ENCODE measurements at regions not wholly inside any gene's neighbourhood (a gene's known extent, or its start where the extent isn't known, plus 50 kb on each side); places are given as distances from the start of the nearest gene placed in this dataset.

GRCh38 chr11:28504555-28505110 is 396.4 kb downstream of the METTL15 start:
- DNase-seq, result no peak

- no peak for DNase-seq
Observed at GRCh38 chr11:28495333-28495732, 387.1 kb downstream of the METTL15 start.

GRCh38 chr11:28491431-28491830 is 383.2 kb downstream of the METTL15 start:
- no peak for DNase-seq

DNA sequence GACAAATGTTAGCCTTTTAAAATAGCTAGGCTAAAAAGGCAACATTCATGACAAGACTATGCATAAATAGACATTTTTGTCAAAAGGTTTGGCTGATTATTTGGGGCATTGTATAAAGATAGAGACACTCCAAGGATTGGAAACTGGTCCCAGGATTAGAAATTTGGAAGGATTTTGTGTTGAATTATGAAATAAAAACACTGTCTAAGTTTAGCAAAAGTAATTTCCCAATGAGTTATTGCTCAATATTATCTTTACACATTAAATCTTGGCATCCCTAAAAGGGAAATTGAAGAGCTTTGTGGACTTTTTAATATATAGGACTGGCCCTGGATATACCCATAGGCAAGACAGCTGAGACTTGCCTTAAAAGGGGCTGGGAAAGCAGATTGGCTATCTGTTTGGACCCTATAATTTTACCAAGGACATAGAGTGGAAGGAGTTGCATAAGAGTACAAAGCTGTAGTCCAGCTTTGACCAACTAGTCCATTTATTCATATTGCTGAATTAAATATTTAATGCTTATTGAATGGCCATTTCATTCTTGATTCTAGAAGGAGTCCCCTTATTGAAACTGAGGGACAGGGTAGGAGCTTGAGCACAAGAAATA is 382.7 kb downstream of the METTL15 start:
- DNase-seq, result no peak

DNA sequence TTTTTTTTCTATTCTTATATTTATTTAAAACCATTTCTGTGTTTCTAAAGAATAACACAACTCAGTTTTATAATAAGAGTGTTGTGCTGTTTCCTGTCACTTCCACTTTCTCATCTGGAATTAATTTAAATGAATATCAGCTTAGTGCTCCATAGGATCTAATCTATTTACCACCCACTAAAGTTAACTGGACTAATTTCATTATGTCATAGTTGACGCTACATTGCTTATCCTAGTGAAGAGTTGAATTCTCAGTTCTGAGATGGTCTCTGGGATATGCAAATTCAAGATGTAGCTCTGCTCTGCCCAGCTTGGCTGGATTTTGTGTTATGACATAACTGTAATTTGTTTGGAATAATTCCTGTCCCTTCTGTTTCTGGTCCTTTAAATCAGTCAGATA is 380.1 kb downstream of the METTL15 start:
- DNase-seq, result no peak

DNA sequence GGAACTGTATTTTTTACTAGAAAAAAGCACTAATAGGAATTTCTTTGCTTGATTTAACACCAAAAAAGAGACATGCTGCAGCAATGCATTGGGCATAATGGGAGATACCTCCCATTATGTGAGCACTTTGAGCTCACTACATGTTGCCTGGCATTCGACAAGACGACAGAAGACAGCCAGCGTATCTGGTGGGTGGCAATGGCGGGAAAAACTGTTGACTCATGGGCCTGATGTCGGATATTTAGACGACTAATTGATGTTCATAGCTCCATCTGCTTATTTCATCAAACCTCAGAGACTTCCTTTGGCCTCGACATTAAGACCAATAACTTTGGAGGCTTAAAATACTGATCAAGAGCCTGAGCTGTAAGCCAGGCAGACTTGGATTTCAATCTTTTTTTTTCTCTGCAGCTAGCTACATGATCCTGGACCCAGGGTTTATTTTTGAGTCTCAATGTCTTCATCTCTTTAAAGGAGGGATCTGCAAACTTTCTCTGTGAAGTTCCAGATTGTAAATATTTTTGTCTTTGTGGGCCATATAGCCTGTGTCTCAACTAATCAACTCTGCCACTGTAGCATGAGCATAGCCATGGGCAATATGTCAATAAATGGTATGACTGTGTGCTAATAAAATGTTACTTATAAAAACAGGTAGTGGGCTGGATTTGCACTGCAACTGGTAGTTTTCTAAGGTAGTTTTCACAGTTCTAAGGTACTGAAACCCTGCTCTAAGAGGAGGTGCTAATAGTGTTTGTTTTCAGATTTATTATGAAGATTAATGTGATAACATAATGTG is 375.1 kb downstream of the METTL15 start:
- DNase-seq, result no peak

- no peak for DNase-seq
Observed at GRCh38 chr11:28482666-28483065, 374.5 kb downstream of the METTL15 start.

- no peak for DNase-seq
Observed at GRCh38 chr11:28481616-28482480, 373.7 kb downstream of the METTL15 start.

DNA sequence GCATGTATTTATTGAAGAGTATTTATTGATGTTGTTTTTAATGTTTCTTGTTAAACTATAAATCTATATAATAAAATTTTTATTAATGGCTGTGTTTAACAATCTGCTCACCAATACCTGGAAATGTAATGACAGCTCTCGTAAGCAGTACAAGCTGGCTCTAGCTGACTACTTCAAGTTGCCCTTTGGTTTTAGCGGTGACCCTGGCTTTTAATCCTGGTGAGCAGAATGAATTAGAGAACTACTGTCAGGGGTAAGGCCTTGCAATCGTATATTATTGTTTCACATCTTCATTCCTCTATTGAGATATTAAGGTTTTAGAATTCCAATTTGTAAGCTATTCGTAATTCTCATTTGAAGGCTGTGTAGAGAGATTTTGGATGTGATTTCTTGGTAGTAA is 372.2 kb downstream of the METTL15 start:
- no peak for DNase-seq

DNA sequence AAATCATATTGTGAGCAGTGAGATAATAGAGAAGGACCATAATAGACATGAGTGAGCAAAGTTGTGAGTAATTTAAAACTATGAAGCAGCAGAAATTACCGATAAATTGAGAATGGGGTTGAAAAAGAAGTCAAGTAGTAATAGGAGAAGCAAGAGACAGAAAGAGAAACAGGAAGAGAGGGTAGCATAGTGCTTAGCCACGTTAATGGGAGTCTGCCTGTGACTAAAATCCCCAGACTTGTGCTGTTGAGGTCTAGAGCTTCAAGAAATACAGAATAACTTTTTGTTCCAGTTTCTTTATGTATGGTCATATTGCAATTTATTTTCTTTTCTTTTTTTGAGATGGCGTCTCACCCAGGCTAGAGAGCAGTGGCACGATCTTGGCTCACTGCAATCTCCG is 368.7 kb downstream of the METTL15 start:
- no peak for DNase-seq

DNA sequence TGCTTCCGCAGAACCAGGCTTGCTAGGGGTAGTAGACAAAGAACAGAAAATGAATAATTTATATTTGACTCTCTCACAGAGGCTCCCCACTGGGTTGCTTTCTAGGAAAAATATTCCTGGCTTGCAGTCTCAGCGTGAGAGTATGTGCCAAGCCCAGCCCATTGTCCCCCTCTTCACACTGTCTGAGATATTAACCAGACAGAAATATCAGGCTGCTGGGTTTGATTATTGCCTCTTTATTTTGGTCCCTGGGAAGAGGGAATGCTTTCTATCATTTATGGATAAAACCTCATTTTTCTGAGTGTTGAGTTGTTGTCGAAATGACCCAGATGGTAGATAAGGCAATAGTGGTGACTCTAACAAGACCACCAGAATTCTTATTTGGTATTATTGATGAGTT is 367.9 kb downstream of the METTL15 start:
- no peak for DNase-seq

GRCh38 chr11:28472904-28473303 is 364.7 kb downstream of the METTL15 start:
- no peak for DNase-seq

DNA sequence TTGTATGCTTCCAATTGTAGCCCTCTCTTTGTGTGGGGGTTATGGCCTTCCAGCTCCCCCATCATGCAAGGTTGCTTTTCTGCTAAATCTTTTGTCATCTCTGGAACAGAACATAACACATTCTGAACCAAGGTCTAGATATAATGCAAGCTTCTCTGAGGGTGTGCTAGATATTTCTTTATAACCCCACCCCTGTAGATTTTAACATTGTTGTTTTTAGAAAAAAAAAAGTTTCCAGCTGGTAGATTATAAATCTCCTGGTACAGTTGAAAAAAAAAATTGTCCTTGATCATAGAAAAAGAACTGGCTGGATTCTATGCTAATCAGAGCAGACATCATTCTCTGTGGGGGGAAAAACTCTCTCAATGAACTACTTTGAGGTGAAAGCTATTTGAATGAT is 363.3 kb downstream of the METTL15 start:
- DNase-seq, result no peak

DNA sequence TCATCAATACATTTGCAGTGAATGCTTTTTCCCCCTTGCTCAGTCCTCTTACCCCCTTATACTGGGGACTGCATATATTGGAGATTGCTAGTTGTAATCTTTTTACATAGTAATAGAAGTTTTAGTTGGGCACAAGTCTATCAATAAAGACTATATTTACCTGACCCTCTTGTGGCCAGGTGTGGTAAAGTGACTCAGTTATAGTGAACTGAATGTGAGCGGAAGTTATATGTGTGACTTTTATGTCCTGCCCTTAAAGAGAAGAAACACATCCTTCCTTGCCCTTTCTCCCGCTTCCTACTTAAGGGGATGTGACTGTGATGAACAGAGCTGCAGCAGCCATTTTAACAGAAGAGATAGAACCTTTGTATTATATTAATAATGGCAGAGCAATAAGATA is 362.0 kb downstream of the METTL15 start:
- no peak for DNase-seq

DNA sequence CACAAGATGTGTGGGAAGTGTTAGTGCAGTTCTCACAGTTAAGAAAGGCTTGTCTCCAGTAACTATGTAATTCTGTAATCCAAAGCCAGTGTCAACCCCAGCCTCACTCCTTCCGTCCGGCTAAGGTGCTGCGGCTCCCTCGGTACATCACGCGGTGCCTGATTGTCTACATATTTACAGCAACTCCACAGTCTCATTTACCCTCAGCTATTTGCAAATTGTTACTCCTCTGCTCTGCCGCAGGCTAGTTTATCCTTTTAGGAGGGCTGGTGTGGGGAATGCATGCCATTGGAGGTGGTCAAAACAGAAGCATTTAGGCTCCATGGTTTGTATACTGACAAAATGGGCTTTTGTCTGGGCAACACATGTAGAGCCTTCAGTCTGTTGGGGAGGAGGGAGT is 358.3 kb downstream of the METTL15 start:
- DNase-seq, result no peak

DNA sequence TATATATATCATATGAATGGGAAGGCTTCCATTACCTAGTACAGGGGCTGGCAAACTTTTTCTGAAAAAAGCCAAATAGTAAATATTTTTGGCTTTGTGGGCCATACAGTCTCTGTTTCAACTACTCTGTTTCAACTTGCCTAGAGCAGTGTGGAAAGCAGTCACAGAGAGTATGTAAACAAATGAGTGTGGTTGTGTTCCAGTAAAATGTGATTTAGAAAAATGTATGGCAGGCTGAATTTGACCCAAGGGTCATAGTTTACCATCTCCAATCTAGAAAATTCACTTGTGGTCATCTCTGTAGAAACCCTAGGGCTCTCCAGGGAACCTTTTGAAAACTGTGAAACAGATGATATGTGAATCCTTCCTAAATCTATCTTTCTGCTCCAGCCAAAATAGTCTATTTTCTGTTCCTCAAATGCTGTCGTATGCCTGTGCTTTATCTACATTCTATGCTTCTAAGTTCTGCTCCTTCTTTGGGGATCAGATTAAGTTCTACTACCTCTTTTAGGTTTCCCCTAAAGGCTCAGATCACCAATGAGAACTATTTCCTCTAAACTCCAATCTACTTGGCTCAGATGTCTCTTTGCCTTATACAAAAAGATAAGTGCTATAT is 356.2 kb downstream of the METTL15 start:
- no peak for DNase-seq

- no peak for DNase-seq
Observed at GRCh38 chr11:28463826-28464225, 355.6 kb downstream of the METTL15 start.

DNA sequence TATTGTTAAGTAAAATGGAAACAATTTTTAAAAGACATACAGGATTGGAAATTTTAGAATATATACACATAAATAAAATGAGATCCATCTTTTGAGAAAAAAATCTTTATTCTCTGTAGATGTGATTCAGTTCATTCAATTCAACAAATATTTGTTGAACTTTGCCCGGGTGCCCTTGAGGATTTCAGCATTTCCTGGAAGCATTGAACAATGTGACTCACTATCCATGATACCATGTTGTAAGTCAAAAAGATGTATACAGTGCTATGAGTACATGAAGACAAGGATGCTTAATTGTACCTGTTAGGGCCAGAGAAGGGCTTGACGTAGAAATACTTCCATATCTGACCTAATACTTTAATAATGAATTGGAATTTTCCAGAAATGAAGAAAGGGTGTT is 353.7 kb downstream of the METTL15 start:
- DNase-seq, result no peak

DNA sequence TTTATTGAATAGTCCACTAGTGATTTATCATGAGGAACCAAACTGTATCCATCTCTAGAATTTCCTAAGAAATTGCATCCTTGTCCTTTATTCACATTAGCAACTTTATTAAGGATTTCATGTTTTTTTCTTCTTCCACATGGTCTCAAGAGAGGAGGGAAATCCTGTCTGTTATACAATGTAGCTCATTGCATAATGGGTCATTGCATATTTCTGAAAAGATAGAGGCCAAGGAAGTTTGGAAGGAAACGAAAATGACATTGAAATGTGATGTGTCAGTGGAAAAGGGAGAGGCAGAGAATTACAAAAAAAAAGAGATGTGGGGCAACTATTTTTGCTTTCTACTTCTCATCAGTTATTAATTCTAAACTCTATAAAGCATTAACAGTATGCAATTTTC is 353.1 kb downstream of the METTL15 start:
- no peak for DNase-seq

- DNase-seq, result no peak
Observed at GRCh38 chr11:28460348-28460747, 352.2 kb downstream of the METTL15 start.

- no peak for DNase-seq
Observed at GRCh38 chr11:28459912-28460311, 351.7 kb downstream of the METTL15 start.

DNA sequence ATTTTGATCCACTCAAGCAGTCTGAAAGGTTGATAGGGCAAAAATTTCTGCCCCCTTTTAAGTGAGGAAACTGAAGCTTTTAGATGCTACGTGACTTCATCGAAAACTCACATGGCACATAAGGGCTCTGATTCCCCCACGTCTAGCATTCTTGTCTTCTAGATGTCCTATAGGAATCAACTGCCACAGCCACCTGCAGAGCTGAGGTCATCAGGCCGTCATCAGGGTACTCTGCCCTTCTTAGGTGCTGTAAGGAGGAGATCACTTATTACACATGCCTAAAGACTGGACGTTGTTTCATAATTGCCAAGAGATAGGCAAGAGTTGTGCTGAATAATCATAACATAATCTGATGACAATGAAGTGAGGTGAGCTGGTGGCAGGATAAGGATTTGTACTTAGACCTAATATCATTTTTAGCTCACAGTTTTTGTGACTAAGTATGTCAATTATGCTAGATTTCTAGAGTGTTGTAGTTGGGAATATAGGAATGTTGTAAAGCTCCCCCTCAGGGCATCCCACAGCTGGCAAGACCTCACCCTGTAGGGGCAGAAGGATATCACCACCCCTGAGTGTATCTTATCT is 349.4 kb downstream of the METTL15 start:
- no peak for DNase-seq

GRCh38 chr11:28448186-28448585 is 340.0 kb downstream of the METTL15 start:
- DNase-seq, result no peak

Data from stimulated activated CD4-positive, alpha-beta T cell treated with anti-CD3 and anti-CD28 coated beads, Interleukin-4, amount 100 ng/mL, for 1 hour (primary cell).